ENCODE measurements at regions not wholly inside any gene's neighbourhood (a gene's known extent, or its start where the extent isn't known, plus 50 kb on each side); places are given as distances from the start of the nearest gene placed in this dataset.
A peak's percentile ranks its signal among the peaks of the same experiment; 100 is the strongest.

- TF ChIP-seq CTCF (conservative IDR thresholded peaks at IDR 0.05) = no peak
Measured at GRCh38 chr2:220935789-220936321, 636.2 kb downstream of the EPHA4 start.

GRCh38 chr2:220936641-220937197, 635.4 kb downstream of the EPHA4 start:
- TF ChIP-seq CTCF (conservative IDR thresholded peaks at IDR 0.05) = no peak
- H3K27ac ChIP-seq = no peak overlapping the region

More at GRCh38 chr2:220935789-220936321, 636.2 kb downstream of the EPHA4 start:
- no peak overlapping the region for H3K27ac ChIP-seq

DNA sequence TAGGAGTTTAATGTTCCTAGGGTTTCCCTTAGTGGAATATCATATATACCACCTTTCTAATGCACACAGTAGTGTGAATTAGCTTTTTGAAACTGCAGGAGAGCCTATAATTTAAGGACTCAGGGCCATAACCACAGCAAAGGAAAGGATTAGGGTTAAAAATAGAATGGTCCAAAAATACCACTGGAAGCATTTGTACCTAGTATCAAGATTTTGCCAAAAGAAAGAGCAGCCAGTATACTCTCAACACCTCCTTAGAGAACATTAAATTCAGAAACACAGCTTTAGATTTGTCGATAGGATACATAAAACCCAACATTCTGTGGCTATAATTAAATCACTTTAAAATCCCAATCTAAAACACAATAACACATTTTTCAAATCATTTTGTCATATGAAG, 634.9 kb downstream of the EPHA4 start:
- TF ChIP-seq CTCF (conservative IDR thresholded peaks at IDR 0.05) = no peak
- H3K27ac ChIP-seq = no peak overlapping the region

- no peak overlapping the region for H3K27ac ChIP-seq
- no peak for TF ChIP-seq CTCF (conservative IDR thresholded peaks at IDR 0.05)
Measured at GRCh38 chr2:220940646-220941045, 631.5 kb downstream of the EPHA4 start.

DNA sequence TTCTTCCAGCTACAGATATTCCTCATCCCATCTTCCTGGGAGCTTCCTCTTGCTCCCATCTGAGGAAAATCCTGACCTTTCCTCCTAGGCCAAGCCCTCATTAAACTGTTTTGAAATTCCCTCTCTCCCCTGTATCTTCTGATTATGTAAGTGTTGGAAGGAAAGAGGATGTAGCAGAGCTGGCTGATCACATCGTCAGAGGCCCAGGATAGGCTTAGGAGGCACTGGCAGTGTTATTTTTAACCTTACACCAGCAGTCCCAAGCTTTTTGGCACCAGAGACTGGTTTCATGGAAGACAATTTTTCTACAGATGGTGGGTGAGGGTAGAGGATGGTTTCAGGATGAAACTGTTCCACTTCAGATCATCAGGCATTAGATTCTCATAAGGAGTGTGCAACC, 630.4 kb downstream of the EPHA4 start:
- TF ChIP-seq CTCF (conservative IDR thresholded peaks at IDR 0.05) = no peak
- no peak overlapping the region for H3K27ac ChIP-seq

GRCh38 chr2:220946552-220946951, 625.6 kb downstream of the EPHA4 start:
- no peak for TF ChIP-seq CTCF (conservative IDR thresholded peaks at IDR 0.05)
- no peak overlapping the region for H3K27ac ChIP-seq

GRCh38 chr2:220948579-220948978, 623.5 kb downstream of the EPHA4 start:
- peak overlapping the region; percentile 78 for H3K27ac ChIP-seq
- no peak for TF ChIP-seq CTCF (conservative IDR thresholded peaks at IDR 0.05)

All from VCaP (cell line).